Right hindlimb (tissue), 1 donor: ENCODE measurements at regions not wholly inside any gene's neighbourhood (a gene's known extent, or its start where the extent isn't known, plus 50 kb on each side); places are given as distances from the start of the nearest gene placed in this dataset.
"Not testable (repeated sequence)": the region's sequence is repeated elsewhere in the genome, so short reads cannot be mapped to it uniquely, and the experiment has no call there.

Experiments used
- DNase-seq: peaks from one replicate; pipeline ENCODE4 v3.0.0-alpha.2; 2018

GRCh38 chr12:5328669-5329517 is 103.0 kb upstream of the NTF3 start:
- DNase-seq = no peak

DNA sequence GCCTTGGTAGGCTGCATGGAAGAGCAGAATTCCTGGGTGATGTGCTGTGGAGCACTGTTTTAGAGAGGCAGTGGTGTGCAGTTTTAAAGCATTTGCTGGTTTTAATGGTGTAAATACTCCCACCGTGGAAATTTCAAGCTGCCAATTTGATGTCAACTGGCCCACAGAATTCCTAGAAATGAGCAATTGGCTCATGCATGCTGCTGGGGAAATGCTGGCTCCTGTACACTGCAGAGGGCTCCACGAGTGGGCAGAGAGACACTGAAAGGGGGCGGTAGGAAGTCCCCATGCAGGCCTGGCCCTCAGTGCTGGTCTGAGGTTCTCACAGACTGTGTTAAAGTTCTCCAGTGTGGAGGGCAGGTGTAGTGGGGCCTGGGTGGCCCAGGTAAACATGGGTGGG is 99.4 kb upstream of the NTF3 start:
- no peak for DNase-seq

DNA sequence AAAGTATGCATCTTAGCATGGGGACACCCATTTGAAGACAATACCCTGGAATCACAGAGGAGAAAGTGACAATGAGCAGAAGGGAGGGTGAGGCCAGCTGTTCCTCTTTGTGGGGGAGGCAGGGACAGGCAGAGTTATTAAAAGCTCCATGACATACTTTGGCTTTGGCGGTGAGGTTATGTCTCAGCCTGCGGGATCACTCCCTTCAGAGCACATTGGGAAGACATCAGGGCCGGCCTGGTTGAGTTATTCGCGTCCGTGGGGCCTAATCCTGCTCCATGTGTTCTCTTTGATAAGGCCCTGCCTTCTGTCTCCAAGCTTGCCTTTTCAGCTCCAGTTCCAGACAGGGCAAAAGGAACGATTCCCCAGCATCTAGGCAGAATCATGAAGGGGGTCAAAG is 98.8 kb upstream of the NTF3 start:
- peak; percentile 31 for DNase-seq

DNA sequence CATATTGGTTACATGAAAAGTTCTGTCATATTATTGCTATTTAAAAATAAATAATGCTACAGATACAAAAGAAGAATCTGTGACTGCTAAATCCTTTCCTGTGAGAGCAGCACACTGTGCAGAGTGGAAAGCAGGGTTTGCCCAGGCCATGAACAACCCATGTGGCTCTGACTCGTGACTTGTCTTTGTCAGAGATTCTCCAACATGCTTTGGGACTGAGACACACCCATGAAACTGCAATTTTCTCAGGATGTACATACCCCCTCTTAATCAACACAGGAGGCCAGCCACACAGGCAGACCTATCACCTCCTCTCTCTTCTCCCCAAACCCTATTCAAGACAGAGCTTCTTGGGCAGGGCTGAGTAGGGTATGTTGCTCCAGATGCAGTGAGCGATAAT is 96.8 kb upstream of the NTF3 start:
- DNase-seq = no peak

DNA sequence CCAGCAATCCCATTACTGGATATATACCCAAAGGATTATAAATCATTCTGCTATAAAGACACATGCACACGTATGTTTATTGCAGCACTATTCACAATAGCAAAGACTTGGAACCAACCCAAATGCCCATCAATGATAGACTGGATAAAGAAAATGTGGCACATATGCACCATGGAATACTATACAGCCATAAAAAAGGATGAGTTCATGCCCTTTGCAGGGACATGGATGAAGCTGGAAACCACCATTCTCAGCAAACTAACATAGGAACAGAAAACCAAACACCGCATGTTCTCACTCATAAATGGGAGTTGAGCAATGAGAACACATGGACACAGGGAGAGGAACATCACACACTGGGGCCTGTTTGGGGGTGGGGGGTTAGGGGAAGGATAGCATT is 90.8 kb upstream of the NTF3 start:
- not testable (repeated sequence) for DNase-seq

GRCh38 chr12:5343711-5344110 is 88.2 kb upstream of the NTF3 start:
- no peak for DNase-seq

DNA sequence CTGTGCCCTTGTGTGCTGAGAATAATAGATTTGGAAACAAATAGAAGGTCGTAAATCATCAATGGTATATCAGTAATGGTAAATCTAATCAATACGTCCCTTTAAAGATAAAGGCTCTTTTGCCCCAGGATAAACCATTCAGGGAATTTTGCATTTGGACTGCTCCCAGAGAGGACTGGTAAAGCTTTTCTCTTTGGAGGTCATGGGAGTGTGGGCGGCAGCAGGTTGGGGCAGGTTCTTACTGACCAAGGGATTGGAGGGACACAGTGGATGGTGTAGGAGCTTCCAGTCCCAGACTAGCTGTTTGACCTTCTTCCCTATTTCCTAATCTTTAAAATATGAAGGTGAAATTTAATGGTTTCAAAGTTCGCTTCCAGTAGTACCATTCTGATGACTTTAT is 87.8 kb upstream of the NTF3 start:
- DNase-seq = no peak

- no peak for DNase-seq
Observed at GRCh38 chr12:5345534-5345933, 86.4 kb upstream of the NTF3 start.

- no peak for DNase-seq
Observed at GRCh38 chr12:5348057-5348456, 83.9 kb upstream of the NTF3 start.

DNA sequence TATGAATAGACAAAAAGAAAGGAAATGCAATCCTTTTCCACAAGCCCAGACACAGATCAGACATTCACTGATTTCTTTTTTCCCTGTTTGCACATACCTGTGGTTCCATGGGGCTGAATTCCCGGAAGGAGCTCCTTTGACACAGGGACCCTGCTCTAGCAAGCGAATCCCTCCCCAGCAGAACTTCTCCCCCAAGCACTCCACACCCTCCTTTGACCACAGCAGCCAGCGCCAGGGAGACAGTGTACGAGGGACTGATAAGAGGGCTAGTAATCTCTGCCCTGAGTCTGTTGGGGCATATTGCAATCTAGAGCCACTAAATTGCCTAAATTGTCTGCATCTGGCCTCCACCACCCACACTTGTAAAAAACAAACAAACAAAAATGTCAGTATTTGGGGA is 83.4 kb upstream of the NTF3 start:
- no peak for DNase-seq

DNA sequence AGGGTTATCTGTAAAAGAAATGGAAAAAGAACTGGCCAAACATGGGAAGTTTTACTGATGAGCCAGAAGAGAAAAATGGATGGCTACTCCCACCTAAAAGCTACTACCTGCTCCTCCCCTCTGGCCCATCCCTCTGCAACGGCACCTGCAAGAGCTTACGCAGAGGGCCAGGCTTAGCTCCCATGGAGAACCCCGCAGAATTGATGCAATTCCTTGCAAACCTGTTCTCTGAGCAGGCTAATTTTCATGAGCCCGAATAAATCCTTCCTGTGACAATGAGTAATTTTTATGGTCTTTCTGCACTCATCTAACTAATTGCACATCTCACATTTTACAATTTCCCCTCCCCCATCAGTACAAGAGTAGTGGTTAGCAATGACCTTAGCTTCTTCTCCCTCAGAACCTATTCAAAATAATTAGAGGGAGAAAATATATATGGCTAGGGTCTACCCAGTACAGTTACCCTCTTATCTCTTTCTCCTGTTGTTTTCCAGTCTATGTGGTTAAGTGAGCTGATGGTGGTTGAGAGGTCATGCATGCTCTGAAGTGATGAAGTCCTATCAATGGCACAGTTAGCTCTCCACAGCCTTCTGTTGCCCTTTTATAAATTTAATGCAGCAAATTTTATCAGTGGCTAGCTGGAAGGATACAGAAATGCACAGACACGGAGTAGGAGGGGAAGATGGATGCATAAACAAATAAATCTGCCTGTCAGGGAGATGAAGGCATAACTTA is 67.7 kb upstream of the NTF3 start:
- DNase-seq = no peak

- no peak for DNase-seq
Observed at GRCh38 chr12:5369298-5369697, 62.6 kb upstream of the NTF3 start.

DNA sequence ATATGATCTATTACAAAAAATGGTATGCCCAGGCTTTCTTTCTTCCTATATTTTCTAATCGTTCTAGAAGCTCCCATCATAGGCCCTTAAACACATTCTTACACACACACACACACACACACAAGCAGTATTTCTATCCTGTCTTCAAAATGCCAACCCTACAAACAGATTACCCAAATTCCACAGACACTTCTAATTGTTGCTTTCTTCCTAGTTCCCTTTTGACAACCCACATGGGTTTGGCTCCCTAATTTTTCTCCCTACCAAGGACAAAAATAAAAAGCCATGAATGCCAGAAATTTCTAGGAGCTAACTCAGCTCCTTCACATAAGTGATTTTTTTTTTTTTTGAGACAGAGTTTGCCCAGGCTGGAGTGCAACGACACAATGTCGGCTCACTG is 60.3 kb upstream of the NTF3 start:
- DNase-seq = no peak

GRCh38 chr12:5374713-5375112 is 57.2 kb upstream of the NTF3 start:
- no peak for DNase-seq

- no peak for DNase-seq
Observed at GRCh38 chr12:5375547-5376295, 56.2 kb upstream of the NTF3 start.

DNA sequence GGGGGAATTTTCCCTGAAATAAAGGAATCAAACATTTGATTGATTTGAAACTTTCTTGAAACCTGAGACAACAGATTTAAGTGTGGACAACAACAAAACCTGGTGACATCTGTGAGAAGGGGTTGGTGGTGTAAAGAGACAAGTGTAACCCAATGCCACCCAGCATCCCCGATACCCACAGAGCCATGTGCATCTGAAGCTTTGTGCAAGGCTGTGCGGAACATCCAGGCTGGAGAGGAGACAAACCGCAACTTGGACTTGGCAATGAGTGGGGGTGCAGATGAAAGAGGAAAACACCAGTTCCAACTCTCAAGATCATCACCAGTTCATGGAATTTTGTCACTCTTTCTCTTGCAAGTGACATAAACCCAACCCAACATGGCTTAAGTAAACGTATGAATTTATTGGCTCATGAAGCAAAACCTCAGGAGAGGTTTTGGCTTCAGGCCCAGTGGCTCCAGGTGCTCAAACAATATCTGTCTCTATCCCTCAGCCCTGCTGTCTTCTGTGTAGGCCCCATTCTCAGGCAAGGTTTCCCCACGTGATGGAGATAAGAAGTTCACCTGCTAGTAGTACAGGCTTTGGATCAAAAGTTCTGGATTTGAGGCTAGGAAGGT is 55.2 kb upstream of the NTF3 start:
- no peak for DNase-seq

DNA sequence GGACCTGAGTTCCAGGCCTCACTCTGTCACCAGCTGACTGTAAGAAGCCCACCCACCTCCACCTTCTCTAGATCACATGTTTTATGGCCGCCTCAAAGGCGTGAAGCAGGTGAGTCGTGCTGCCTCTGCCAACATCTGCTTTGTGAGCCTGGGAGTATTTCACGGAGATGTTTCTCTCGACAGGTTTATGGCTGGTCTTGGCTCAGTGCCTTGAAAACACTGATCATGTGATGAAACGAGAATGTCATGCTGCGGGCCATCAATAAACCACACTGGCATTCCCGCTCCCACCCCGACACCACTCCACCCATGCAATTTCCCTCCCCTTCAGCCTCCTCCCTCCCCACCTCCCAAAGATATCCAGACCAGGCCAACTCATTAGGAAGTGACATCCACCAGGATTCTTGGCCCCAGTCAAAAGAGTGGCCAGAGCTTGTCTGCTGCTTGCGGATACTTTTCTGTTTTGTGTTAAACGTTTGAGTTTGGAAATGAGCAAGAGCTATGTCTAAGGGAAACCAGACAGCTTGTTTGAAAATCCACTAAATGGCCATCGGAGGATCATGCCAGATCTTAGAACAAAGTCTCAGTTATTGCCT is 53.8 kb upstream of the NTF3 start:
- DNase-seq = no peak

DNA sequence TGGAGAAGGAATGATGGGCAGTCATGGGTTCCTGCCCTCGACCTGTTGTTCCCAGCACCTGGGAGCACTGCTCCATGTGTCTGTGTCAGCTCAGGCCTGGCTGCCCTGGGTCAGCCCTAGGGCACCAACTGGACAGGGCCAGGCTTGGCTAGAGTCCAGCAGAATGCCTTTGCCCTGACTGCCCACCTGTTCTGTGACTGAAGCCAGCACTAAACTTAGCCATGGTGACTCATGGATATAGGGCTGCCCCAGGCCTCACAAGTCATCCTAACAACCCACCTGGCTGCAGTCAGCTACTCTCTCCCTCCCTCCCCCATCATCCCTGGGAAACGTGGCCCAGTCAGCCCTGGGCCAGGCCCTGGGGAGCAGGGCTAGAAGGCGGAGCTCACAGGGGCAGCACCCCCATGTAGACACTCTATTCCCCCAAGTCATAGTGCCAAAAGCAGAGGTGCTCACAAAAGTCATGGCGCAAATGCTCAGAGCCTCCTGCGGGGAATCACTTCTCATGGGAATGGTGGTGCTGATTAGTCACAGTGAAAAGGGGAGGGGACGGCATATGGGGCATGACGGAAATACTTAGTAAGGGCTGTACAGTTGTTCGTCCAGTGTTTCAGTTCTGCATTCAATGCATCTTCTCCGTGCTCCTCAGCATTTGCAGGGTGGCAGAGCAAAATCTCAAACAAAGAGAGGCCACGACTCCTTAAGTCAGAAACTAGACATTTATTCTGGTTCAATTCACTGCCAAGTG is 52.0 kb upstream of the NTF3 start:
- peak; percentile 48 for DNase-seq
